Activated CD4-positive, alpha-beta T cell treated with anti-CD3 and anti-CD28 coated beads, Interleukin-2, amount 50 U/mL, for 16 hours (primary cell): ENCODE measurements at regions not wholly inside any gene's neighbourhood (a gene's known extent, or its start where the extent isn't known, plus 50 kb on each side); places are given as distances from the start of the nearest gene placed in this dataset.
"Not testable (repeated sequence)": the region's sequence is repeated elsewhere in the genome, so short reads cannot be mapped to it uniquely, and the experiment has no call there.

ENCODE experiments used
- DNase-seq: peaks from one replicate; pipeline ENCODE4 v3.0.0-alpha.2; 2020

DNA sequence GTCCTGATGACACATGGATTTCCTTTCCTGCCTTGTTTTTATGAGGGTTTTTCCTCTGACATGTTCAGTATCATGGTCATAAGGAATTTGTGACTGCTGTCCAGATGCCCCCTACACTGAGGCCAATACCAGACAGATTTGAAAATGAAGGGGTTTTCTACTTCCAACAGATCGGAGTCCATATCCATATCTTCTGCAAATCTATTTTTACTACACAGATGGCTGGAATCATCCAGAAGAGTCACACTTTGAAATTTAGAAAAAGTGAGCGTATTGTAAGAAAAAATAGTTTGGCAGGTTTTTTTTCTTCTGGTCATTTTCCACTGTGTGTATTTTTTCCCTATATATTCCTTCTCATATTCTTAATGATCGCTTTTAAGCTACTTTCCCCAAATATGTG is 197.5 kb upstream of the LRRC3B start:
- DNase-seq: no peak

DNA sequence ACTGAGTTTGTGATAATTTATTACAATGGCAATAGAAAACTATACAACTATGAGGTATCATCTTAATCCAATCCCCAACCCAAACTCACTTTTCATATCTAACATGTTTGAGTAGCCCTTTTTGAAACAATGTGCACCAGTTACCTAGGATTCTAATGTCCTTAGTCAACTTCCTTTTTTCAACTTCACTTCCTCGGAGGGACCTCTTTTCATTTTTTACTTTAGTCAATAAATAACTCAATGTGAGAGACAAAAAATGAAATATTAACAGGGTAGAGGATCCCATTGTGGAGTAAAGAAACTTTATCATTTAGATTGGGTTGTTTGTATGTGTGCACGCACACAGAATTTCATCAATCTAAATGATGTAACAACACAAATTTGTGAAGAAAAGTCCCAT is 193.6 kb upstream of the LRRC3B start:
- no peak for DNase-seq

GRCh38 chr3:26437678-26438077 is 184.9 kb upstream of the LRRC3B start:
- no peak for DNase-seq

DNA sequence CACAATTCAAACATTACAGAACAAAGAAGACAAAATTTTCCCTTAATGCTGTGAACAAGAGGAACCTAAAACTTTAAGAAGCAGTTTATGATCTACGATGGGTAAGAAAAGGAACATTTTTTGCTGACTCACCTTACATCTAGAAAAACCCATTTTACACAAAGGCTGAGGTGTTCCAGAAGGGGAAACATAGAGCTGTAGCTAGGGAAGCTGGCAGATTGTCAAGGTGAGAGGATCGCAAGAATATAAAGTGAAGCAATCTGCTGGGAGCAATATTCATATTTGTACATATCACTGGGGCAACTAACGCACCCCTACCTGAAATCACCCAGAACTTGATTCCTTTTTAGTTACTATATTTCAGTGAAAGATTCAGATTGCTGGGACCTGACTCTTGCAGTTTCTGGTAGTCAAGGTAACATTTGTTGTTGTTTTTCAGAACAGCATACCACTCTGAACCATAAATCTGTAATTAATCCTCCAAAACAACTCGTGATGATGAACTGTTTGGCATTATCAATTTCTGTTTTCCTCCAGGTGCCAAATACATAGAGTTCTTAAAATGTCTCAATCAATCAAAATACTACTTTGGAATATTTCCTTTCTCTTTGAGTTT is 184.1 kb upstream of the LRRC3B start:
- DNase-seq: no peak

GRCh38 chr3:26438981-26439884 is 183.3 kb upstream of the LRRC3B start:
- no peak for DNase-seq

- DNase-seq: no peak
Observed at GRCh38 chr3:26449996-26450395, 172.6 kb upstream of the LRRC3B start.

DNA sequence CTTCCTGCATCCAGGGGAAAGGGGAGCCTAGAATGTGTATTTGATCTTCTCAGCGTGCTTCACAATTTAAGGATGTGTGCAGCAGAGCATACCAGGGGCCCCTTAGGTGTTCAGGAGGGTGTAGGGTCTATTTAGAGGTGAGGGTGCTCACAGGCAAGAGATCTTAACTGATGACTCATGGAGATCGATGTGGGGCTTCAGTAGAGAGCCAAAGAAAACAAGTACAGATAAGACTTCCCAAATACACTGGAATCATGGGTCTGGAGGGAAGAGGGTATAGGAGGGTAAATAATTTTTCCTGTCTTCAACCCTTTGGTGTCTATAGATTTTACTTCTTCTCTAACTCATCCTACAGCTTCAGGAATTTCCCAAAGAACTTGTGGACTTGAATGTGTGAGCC is 170.2 kb upstream of the LRRC3B start:
- no peak for DNase-seq

DNA sequence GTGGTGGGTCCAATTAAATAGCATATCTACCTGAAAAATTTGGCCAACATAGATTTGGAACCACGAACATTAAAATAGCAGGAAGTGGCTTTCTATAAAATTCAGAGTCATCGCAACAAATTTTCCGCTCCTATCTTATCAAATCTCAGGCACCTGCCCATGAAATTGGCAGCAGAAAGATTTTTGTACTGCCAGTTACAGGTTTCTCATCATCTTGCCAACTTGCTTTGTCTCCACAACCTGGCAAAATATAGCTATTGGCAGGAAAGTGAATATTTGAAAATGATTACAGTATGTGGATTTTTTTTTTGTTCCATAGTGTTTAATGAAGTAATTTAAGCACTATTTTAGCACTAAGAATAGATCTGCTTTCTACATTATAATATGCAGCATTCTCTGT is 161.6 kb upstream of the LRRC3B start:
- DNase-seq: no peak

GRCh38 chr3:26472345-26472744 is 150.2 kb upstream of the LRRC3B start:
- no peak for DNase-seq

GRCh38 chr3:26474706-26475105 is 147.9 kb upstream of the LRRC3B start:
- no peak for DNase-seq

DNA sequence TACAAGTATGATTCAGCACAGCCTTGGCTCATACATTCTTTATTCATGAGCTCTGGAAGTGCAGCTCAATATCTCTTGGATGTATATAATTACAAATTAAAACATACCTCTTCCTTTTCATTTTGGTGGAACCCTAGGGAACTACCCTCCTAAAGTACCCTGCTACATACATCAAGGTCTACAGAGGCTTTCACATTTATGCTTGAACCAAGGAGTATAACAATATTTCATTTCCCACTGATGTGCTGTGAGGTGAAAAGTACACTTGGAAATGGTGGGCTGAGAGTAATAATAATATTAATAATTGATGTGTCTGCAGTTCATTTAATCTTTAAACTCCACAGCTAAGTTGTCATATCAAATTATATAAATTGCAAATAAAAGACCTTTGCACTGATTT is 142.2 kb upstream of the LRRC3B start:
- no peak for DNase-seq

DNA sequence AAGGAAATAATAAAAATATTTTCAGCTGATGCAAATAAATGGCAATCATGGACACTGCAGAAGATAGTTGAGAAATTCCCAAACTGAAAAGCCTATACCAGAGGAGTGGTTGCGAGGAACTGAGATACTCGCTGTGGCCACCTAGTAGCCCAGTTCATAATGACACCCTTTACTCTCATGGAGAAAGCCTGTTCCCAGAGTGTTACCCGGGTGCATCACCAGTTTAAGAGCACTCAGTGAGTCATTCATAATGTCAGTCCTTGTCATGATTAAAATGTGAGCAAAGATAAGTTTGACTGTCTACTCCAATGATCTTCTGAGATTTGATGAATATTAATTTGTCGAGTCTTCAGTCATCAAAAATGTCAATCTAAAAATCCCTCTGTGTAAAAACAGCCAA is 138.4 kb upstream of the LRRC3B start:
- DNase-seq: no peak

- no peak for DNase-seq
Observed at GRCh38 chr3:26498271-26498670, 124.3 kb upstream of the LRRC3B start.

DNA sequence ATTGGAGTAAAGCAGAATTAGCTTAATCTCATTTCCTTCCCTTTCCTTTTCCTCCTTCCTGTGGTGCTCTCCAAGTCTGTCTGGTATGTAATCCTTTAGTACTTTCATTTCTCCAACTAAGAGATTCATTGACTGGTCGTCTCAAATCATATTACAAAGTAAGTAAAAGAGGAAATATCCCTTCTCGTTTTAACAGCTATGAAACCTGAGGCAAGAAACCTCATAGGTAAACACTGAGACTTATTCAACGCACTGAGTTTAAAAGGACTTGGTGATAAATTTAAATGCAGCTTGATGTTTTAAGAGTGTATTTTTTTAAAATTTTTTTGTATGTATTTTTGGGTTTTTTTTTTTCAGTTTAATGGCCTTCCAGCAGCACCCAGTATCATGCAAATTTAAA is 117.2 kb upstream of the LRRC3B start:
- DNase-seq: no peak

GRCh38 chr3:26514445-26515029 is 108.0 kb upstream of the LRRC3B start:
- not testable (repeated sequence) for DNase-seq

DNA sequence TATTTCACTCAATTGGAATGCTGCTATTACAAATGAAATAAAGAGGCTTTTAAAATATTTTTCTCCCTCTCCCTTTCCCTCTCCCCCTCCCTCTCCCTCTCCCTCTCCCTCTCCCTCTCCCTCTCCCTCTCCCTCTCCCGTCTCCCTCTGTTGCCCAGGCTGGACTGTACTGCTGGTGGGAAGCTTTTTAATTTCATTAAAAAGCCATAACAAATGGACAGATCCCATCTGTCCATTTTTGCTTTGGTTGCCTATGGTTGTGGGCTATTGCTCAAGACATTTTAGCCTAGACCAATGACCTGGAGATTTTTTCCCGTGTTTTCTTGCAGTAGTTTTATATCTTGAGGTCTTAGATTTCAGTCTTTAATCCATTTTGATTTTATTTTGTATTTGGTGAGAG is 107.2 kb upstream of the LRRC3B start:
- no peak for DNase-seq

DNA sequence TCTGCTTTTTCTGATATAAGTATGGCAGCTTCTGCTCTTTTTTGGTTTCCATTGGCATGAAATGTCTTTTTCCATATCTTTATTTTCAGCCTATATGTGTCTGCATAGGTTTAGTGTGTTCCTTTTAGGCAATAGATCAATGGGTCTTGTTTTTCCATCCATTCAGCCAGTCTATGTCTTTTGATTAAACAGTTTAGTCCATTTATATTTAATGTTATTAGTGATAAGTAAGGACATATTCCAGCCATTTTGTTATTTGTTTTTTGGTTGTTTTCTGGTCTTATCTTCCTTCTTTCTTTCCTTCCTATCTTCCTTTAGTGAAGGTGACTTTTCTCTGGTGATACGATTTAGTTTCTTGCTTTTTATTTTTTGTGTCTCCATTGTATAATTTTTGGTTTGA is 101.3 kb upstream of the LRRC3B start:
- DNase-seq: no peak

- no peak for DNase-seq
Observed at GRCh38 chr3:26522919-26523318, 99.7 kb upstream of the LRRC3B start.

DNA sequence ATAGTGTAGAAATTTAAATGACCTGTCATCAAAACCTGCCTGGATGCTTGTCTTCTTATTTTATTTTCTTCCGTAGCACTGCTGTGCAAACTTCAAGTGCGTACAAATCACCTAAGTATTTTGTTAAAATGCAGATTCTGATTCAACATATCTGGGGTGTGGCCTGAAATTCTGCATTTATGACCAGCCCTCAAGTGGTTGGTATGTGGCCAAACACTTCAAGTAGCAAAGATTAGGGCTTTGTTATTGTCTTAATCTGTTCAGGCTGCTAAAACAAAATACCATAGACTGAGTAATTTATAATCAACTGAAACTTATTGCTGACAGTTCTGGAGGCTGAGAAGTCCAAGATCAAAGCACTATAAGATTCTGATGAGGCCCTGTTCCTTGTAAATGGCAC is 97.6 kb upstream of the LRRC3B start:
- DNase-seq: no peak

DNA sequence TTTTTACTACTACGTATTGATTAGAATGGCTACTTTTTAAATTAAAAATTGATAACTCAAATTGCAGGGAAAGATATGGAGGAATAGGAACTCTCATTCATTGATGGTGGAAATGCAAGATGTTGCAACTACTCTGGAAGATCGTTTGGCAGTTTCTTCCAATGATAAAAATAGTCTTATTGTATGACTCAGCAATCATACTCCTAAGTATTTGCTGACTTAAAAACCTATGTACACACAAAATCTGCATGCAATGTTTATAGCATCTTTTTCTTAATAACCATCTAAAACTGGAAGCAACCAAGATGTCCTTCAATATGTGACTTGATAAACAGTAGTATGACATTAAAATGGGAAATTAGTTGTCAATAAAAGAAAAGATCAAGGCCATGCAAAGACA is 87.4 kb upstream of the LRRC3B start:
- no peak for DNase-seq

GRCh38 chr3:26536955-26537354 is 85.6 kb upstream of the LRRC3B start:
- DNase-seq: no peak

DNA sequence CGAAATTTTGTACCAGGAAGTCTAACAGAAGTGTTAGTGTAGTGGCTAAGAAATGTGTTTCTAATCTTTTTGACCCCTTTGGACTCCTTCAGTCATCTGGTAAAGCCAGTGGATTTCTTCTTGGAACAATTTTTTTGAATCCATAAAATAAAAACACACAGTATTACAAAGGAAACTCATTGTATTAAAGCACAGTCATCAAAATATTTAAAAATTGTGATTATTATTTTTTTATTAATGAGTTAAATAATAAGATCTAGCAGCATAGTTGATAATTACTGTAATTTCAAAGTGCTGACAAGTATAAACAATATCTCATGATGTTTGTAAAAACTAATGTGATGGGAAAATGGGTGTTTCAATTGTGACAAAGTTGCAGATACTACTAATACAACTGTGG is 72.2 kb upstream of the LRRC3B start:
- no peak for DNase-seq

DNA sequence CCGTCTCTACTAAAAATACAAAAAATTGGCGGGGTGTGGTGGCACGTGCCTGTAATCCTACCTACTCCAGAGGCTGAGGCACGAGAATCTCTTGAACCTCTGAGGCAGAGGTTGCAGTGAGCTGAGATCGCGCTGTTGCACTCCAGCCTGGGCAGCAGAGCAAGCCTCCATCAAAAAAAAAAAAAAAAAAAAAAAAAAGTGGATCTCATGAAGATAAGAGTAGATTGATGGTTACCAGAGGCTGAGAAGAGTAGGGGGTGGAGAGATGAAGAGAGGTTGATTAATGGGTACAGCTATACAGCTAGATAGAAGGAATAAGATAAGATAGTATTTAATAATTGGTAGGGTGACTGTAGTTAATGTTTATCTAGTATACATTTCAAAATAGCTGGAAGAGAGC is 65.9 kb upstream of the LRRC3B start:
- no peak for DNase-seq

DNA sequence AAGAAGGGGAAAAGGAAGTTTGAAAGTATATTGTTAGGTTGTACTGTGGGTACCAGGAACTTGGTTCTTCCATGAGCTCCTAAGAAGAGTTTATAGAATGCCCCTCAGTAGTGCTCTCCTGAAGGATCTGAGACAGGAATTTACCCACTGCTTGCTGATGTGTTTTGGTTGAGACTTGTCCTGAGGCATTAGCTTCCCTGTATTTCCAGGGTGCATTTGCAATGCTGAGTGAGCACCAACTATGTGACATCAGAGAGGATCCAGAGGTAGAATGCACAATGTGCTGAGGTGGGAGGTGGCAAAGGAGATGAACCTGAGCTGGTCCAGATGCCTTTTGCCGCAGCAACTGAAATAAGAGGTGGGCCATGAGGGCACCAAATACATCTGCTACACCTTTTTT is 64.3 kb upstream of the LRRC3B start:
- DNase-seq: no peak
